GM12891 (cell line): ENCODE measurements at regions not wholly inside any gene's neighbourhood (a gene's known extent, or its start where the extent isn't known, plus 50 kb on each side); places are given as distances from the start of the nearest gene placed in this dataset.

ENCODE experiments used
- POLR2A ChIP-seq: IDR thresholded peaks from 2 replicates; pipeline ENCODE4 v1.6.1; 2011; ENCODE audit warnings: low read depth, low read length, control low read depth
- POLR2AphosphoS5 ChIP-seq: IDR thresholded peaks from 2 replicates; pipeline ENCODE4 v1.6.1; 2011; ENCODE audit warnings: low read depth, low read length, control low read depth
- POU2F2 ChIP-seq: IDR thresholded peaks from 2 replicates; pipeline ENCODE4 v1.6.1; 2011; ENCODE audit warnings: low read depth, mild to moderate bottlenecking, control low read depth, low read length, moderate library complexity
- SPI1 ChIP-seq: IDR thresholded peaks from 2 replicates; pipeline ENCODE4 v1.6.1; 2011; ENCODE audit warnings: low read depth, low read length, control low read depth

GRCh38 chr10:106107706-106108105, 1056.8 kb downstream of the SORCS1 start:
- TF ChIP-seq POLR2A (no peak), POLR2AphosphoS5 (no peak), SPI1 (no peak), POU2F2 (no peak)
